HG02571 (cell line): ENCODE measurements at regions not wholly inside any gene's neighbourhood (a gene's known extent, or its start where the extent isn't known, plus 50 kb on each side); places are given as distances from the start of the nearest gene placed in this dataset.

ENCODE experiments used
- ATAC-seq: cut with Tn5 transposase; IDR thresholded peaks from one replicate; pipeline ENCODE4 v1.9.1; 2021; ENCODE audit warnings: mild to moderate bottlenecking, moderate library complexity; ENCODE audit not compliant: unreplicated experiment

GRCh38 chr5:119789406-119790117 is 160.2 kb downstream of the FAM170A start:
- no peak for ATAC-seq

GRCh38 chr5:119792161-119792799 is 162.9 kb downstream of the FAM170A start:
- no peak for ATAC-seq

- no peak for ATAC-seq
These were observed 166.4 kb downstream of the FAM170A start for GRCh38 chr5:119795768-119796167.

GRCh38 chr5:119801570-119801969 is 172.2 kb downstream of the FAM170A start:
- ATAC-seq, result no peak

- ATAC-seq, result no peak
These were observed 178.7 kb downstream of the FAM170A start for GRCh38 chr5:119808024-119808423.

- no peak for ATAC-seq
These were observed 179.1 kb downstream of the FAM170A start for GRCh38 chr5:119808474-119808873.

- no peak for ATAC-seq
These were observed 180.9 kb downstream of the FAM170A start for GRCh38 chr5:119810217-119810616.

GRCh38 chr5:119811458-119811857 is 182.1 kb downstream of the FAM170A start:
- ATAC-seq, result no peak

- no peak for ATAC-seq
These were observed 185.3 kb downstream of the FAM170A start for GRCh38 chr5:119814655-119815054.

GRCh38 chr5:119816055-119816454 is 186.7 kb downstream of the FAM170A start:
- no peak for ATAC-seq

- no peak for ATAC-seq
These were observed 190.7 kb downstream of the FAM170A start for GRCh38 chr5:119820016-119820415.

GRCh38 chr5:119820608-119821007 is 191.2 kb downstream of the FAM170A start:
- no peak for ATAC-seq

- no peak for ATAC-seq
These were observed 199.2 kb downstream of the FAM170A start for GRCh38 chr5:119828541-119828940.

- ATAC-seq, result no peak
These were observed 200.0 kb downstream of the FAM170A start for GRCh38 chr5:119829341-119829740.

GRCh38 chr5:119833176-119833575 is 203.8 kb downstream of the FAM170A start:
- no peak for ATAC-seq

GRCh38 chr5:119840175-119840574 is 210.8 kb downstream of the FAM170A start:
- no peak for ATAC-seq

GRCh38 chr5:119852140-119852539 is 222.8 kb downstream of the FAM170A start:
- ATAC-seq, result no peak

GRCh38 chr5:119860463-119860862 is 231.1 kb downstream of the FAM170A start:
- no peak for ATAC-seq

- ATAC-seq, result no peak
These were observed 233.3 kb downstream of the FAM170A start for GRCh38 chr5:119862619-119863018.

- ATAC-seq, result no peak
These were observed 234.9 kb downstream of the FAM170A start for GRCh38 chr5:119864286-119864685.

- no peak for ATAC-seq
These were observed 244.3 kb downstream of the FAM170A start for GRCh38 chr5:119873611-119874010.

- ATAC-seq, result no peak
These were observed 247.2 kb downstream of the FAM170A start for GRCh38 chr5:119876522-119876921.

- ATAC-seq, result no peak
These were observed 249.4 kb downstream of the FAM170A start for GRCh38 chr5:119878712-119879111.
